ENCODE measurements at regions not wholly inside any gene's neighbourhood (a gene's known extent, or its start where the extent isn't known, plus 50 kb on each side); places are given as distances from the start of the nearest gene placed in this dataset.

GRCh38 chr3:115418583-115418982, 204.7 kb upstream of the GAP43 start:
- H3K27me3 ChIP-seq (ENCODE audit: low read length) = no peaks in the 10 kb centered on the region
- no peak overlapping the region for H3K4me3 ChIP-seq (ENCODE audit: insufficient read depth, low read length, poor library complexity, severe bottlenecking)
- H3K9ac ChIP-seq (ENCODE audit: low read length) = no peak overlapping the region
- no peaks in the 10 kb centered on the region for H3F3A ChIP-seq (ENCODE audit: insufficient read depth)
- no peak overlapping the region for H3K27ac ChIP-seq (ENCODE audit: low read depth, low read length)
- no peak overlapping the region for H2AFZ ChIP-seq (ENCODE audit: low read depth, low read length, severe bottlenecking)
- no peaks in the 10 kb centered on the region for H3K9me2 ChIP-seq (replicated peaks; ENCODE audit: insufficient read depth, low read length)
- TF ChIP-seq EZH2phosphoT487 (conservative IDR thresholded peaks at IDR 0.05; ENCODE audit: low read length) (no peak), CTCF (IDR thresholded peaks at IDR 0.05; ENCODE audit: insufficient read depth, low read length, poor library complexity, severe bottlenecking) (no peak)
- no peaks in the 10 kb centered on the region for H4K20me1 ChIP-seq (ENCODE audit: low read depth, low read length)
- no peak overlapping the region for H3K4me2 ChIP-seq (ENCODE audit: low read depth, low read length, poor library complexity, severe bottlenecking)
- H3K79me2 ChIP-seq (ENCODE audit: insufficient read depth, low read length) = no peaks in the 10 kb centered on the region
- H3K9me3 ChIP-seq (ENCODE audit: insufficient read depth, low read length) = no peaks in the 10 kb centered on the region
- H3K36me3 ChIP-seq (ENCODE audit: low read length) = no peaks in the 10 kb centered on the region

GRCh38 chr3:115420086-115420485, 203.2 kb upstream of the GAP43 start:
- Histone ChIP-seq H2AFZ (ENCODE audit: low read depth, low read length, severe bottlenecking) (no peak overlapping the region), H3K9me2 (replicated peaks; ENCODE audit: insufficient read depth, low read length) (no peaks in the 10 kb centered on the region), H3K27me3 (ENCODE audit: low read length) (no peaks in the 10 kb centered on the region), H3K4me2 (ENCODE audit: low read depth, low read length, poor library complexity, severe bottlenecking) (no peak overlapping the region), H3K9ac (ENCODE audit: low read length) (no peak overlapping the region), H4K20me1 (ENCODE audit: low read depth, low read length) (no peaks in the 10 kb centered on the region), H3K9me3 (ENCODE audit: insufficient read depth, low read length) (no peaks in the 10 kb centered on the region), H3K79me2 (ENCODE audit: insufficient read depth, low read length) (no peaks in the 10 kb centered on the region), H3K4me3 (ENCODE audit: insufficient read depth, low read length, poor library complexity, severe bottlenecking) (no peak overlapping the region), H3K36me3 (ENCODE audit: low read length) (no peaks in the 10 kb centered on the region), H3K27ac (ENCODE audit: low read depth, low read length) (no peak overlapping the region), H3F3A (ENCODE audit: insufficient read depth) (no peaks in the 10 kb centered on the region)
- no peak for TF ChIP-seq EZH2phosphoT487 (conservative IDR thresholded peaks at IDR 0.05; ENCODE audit: low read length)
- no peak for TF ChIP-seq CTCF (IDR thresholded peaks at IDR 0.05; ENCODE audit: insufficient read depth, low read length, poor library complexity, severe bottlenecking)

GRCh38 chr3:115423170-115423569, 200.1 kb upstream of the GAP43 start:
- H3K9ac ChIP-seq (ENCODE audit: low read length) = no peak overlapping the region
- no peaks in the 10 kb centered on the region for H3K9me3 ChIP-seq (ENCODE audit: insufficient read depth, low read length)
- H3K27ac ChIP-seq (ENCODE audit: low read depth, low read length) = no peak overlapping the region

More at GRCh38 chr3:115423170-115423569, 200.1 kb upstream of the GAP43 start:
- Histone ChIP-seq H3K79me2 (ENCODE audit: insufficient read depth, low read length) (no peaks in the 10 kb centered on the region), H4K20me1 (ENCODE audit: low read depth, low read length) (no peaks in the 10 kb centered on the region), H3K36me3 (ENCODE audit: low read length) (no peaks in the 10 kb centered on the region), H3K4me3 (ENCODE audit: insufficient read depth, low read length, poor library complexity, severe bottlenecking) (no peak overlapping the region), H3K9me2 (replicated peaks; ENCODE audit: insufficient read depth, low read length) (no peaks in the 10 kb centered on the region), H3F3A (ENCODE audit: insufficient read depth) (no peaks in the 10 kb centered on the region), H3K4me2 (ENCODE audit: low read depth, low read length, poor library complexity, severe bottlenecking) (no peak overlapping the region), H3K27me3 (ENCODE audit: low read length) (no peaks in the 10 kb centered on the region), H2AFZ (ENCODE audit: low read depth, low read length, severe bottlenecking) (no peak overlapping the region)
- TF ChIP-seq CTCF (IDR thresholded peaks at IDR 0.05; ENCODE audit: insufficient read depth, low read length, poor library complexity, severe bottlenecking) (no peak), EZH2phosphoT487 (conservative IDR thresholded peaks at IDR 0.05; ENCODE audit: low read length) (no peak)

Measured in SU-DHL-6 (cell line).